Osteocyte (in vitro differentiated cells): ENCODE measurements at regions not wholly inside any gene's neighbourhood (a gene's known extent, or its start where the extent isn't known, plus 50 kb on each side); places are given as distances from the start of the nearest gene placed in this dataset.

Experiments
- DNase-seq: peaks from one replicate; pipeline ENCODE4 v3.0.0; 2021; ENCODE audit warnings: mixed read lengths; ENCODE audit not compliant: unreplicated experiment; ENCODE audit errors: extremely low spot score
- H3K27ac Mint-ChIP-seq: one replicate; pipeline ENCODE4 v1.8.0; 2021; ENCODE audit warnings: mild to moderate bottlenecking, mixed read lengths; ENCODE audit not compliant: unreplicated experiment
- H3K27me3 Mint-ChIP-seq: one replicate; pipeline ENCODE4 v1.8.0; 2021; ENCODE audit warnings: mixed read lengths; ENCODE audit not compliant: unreplicated experiment
- H3K36me3 Mint-ChIP-seq: one replicate; pipeline ENCODE4 v1.8.0; 2021; ENCODE audit warnings: mixed read lengths; ENCODE audit not compliant: unreplicated experiment
- H3K4me1 Mint-ChIP-seq: one replicate; pipeline ENCODE4 v1.8.0; 2021; ENCODE audit warnings: mixed read lengths; ENCODE audit not compliant: unreplicated experiment
- H3K4me3 Mint-ChIP-seq: one replicate; pipeline ENCODE4 v1.8.0; 2021; ENCODE audit warnings: mild to moderate bottlenecking, moderate library complexity, mixed read lengths; ENCODE audit not compliant: unreplicated experiment
- H3K9me3 Mint-ChIP-seq: one replicate; pipeline ENCODE4 v1.8.0; 2021; ENCODE audit warnings: mixed read lengths; ENCODE audit not compliant: unreplicated experiment
- CTCF ChIP-seq: fragments of 200-600 bp; sonication (generic); IDR thresholded peaks from 2 replicates; pipeline ENCODE4 v1.5.0; 2021; ENCODE audit warnings: antibody characterized with exemption, mild to moderate bottlenecking, moderate library complexity

- DNase-seq: no peak
- TF ChIP-seq CTCF: no peak
- Mint-ChIP-seq H3K27me3 (no peaks in the 10 kb centered on the region), H3K4me3 (no peak overlapping the region), H3K36me3 (no peaks in the 10 kb centered on the region), H3K9me3 (no peaks in the 10 kb centered on the region), H3K27ac (no peak overlapping the region), H3K4me1 (no peaks in the 10 kb centered on the region)
Observed at GRCh38 chr16:76906552-76906951, 284.4 kb upstream of the MON1B start.

GRCh38 chr16:76910931-76911330 is 280.1 kb upstream of the MON1B start:
- H3K27ac Mint-ChIP-seq: no peak overlapping the region
- H3K4me1 Mint-ChIP-seq: no peaks in the 10 kb centered on the region
- TF ChIP-seq CTCF: no peak
- DNase-seq: no peak
- no peaks in the 10 kb centered on the region for H3K27me3 Mint-ChIP-seq
- H3K36me3 Mint-ChIP-seq: no peaks in the 10 kb centered on the region
- no peak overlapping the region for H3K4me3 Mint-ChIP-seq
- no peaks in the 10 kb centered on the region for H3K9me3 Mint-ChIP-seq

GRCh38 chr16:76913046-76913445 is 277.9 kb upstream of the MON1B start:
- H3K9me3 Mint-ChIP-seq: no peaks in the 10 kb centered on the region
- no peaks in the 10 kb centered on the region for H3K27me3 Mint-ChIP-seq
- no peak for DNase-seq
- TF ChIP-seq CTCF: no peak
- H3K36me3 Mint-ChIP-seq: no peaks in the 10 kb centered on the region
- no peak overlapping the region for H3K27ac Mint-ChIP-seq
- no peak overlapping the region for H3K4me3 Mint-ChIP-seq
- H3K4me1 Mint-ChIP-seq: no peaks in the 10 kb centered on the region

GRCh38 chr16:76926042-76926441 is 264.9 kb upstream of the MON1B start:
- Mint-ChIP-seq H3K4me1 (no peaks in the 10 kb centered on the region), H3K9me3 (peaks cover 6% of the 10 kb centered on the region), H3K27ac (no peak overlapping the region), H3K36me3 (no peaks in the 10 kb centered on the region), H3K27me3 (no peaks in the 10 kb centered on the region), H3K4me3 (no peak overlapping the region)
- no peak for DNase-seq
- no peak for TF ChIP-seq CTCF

- Mint-ChIP-seq H3K36me3 (no peaks in the 10 kb centered on the region), H3K27ac (no peak overlapping the region), H3K4me3 (no peak overlapping the region), H3K27me3 (no peaks in the 10 kb centered on the region), H3K9me3 (peaks cover 6% of the 10 kb centered on the region), H3K4me1 (no peaks in the 10 kb centered on the region)
- no peak for DNase-seq
- TF ChIP-seq CTCF: no peak
Observed at GRCh38 chr16:76926595-76926994, 264.4 kb upstream of the MON1B start.
